ENCODE measurements at regions not wholly inside any gene's neighbourhood (a gene's known extent, or its start where the extent isn't known, plus 50 kb on each side); places are given as distances from the start of the nearest gene placed in this dataset.
"Not testable (repeated sequence)": the region's sequence is repeated elsewhere in the genome, so short reads cannot be mapped to it uniquely, and the experiment has no call there.

GRCh38 chr9:30250872-30251271 is 2133.6 kb upstream of the ACO1 start:
- TF ChIP-seq CTCF (IDR thresholded peaks at IDR 0.05; ENCODE audit: low read depth, low read length), result no peak
- no peak overlapping the region for H3K4me3 ChIP-seq (ENCODE audit: low read depth, low read length)

DNA sequence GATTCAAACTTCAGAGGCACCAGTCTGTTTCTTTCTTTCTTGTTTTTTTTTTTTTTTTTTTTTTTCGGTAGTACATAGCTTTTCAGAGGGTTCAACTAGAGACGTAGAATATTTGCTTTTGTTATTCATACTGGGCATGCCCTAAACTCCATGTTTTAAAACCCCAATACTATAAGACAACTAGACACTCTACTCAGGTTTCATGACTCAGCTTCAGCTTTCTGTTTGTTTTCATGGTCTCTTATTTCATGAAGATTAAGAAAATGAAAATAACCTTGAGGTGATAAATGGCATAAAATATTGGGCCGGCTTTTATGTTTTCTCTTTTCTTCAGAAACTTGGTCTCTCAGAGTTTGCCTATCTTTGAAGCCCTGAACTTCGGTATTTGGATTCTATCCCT is 2126.3 kb upstream of the ACO1 start:
- no peak overlapping the region for H3K4me3 ChIP-seq (ENCODE audit: low read depth, low read length)
- TF ChIP-seq CTCF (IDR thresholded peaks at IDR 0.05; ENCODE audit: low read depth, low read length), result no peak

DNA sequence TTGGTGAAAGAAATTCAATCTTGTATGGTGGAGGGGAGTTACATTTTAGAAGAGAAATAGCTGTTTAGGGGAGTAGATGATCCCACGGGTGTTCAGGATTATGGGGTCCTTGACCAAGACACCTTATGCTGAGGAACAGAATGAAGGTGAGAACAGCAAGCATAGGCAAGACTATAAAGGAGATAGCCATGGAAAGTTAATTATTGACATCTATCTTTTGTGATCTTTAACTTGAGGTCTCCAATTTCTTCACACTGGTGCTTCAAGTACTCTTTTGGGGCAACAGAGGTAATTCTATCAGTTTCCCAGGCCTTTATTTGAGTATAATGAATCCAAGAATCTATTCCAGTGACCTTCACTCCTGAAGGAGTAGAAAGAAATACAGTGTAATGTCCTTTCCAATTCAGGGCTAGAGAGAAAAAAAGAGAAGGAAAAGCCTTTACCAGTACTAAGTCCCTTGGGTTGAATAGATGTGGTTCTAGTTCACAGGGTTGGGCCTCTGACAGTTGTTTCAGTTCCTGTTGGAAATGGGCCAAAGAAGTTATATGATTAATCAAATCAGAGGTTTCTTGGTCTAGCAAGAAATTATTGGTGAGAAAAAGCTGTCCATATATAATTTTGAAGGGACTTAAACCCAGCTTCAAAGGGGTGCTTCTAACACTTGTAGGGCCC is 2104.1 kb upstream of the ACO1 start:
- no peak overlapping the region for H3K4me3 ChIP-seq (ENCODE audit: low read depth, low read length)
- no peak for TF ChIP-seq CTCF (IDR thresholded peaks at IDR 0.05; ENCODE audit: low read depth, low read length)

- no peak overlapping the region for H3K4me3 ChIP-seq (ENCODE audit: low read depth, low read length)
- TF ChIP-seq CTCF (IDR thresholded peaks at IDR 0.05; ENCODE audit: low read depth, low read length), result no peak
Measured at GRCh38 chr9:30289435-30289834, 2095.0 kb upstream of the ACO1 start.

DNA sequence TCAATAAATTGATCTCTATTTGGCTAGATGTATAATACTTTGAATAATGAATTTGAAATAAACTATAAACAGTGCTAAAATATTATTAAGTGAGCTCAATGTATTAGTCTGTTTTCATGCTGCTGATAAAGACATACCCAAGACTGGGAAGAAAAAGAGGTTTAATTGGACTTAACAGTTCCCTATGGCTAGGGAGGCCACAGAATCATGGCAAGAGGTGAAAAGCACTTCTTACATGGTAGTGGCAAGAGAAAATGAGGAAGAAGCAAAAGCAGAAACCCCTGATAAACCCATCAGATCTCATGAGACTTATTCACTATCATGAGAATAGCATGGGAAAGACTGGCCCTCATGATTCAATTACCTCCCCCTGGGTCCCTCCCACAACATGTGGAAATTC is 2092.4 kb upstream of the ACO1 start:
- H3K4me3 ChIP-seq (ENCODE audit: low read depth, low read length), result not testable (repeated sequence)

GRCh38 chr9:30293231-30293630 is 2091.2 kb upstream of the ACO1 start:
- no peak for TF ChIP-seq CTCF (IDR thresholded peaks at IDR 0.05; ENCODE audit: low read depth, low read length)
- no peak overlapping the region for H3K4me3 ChIP-seq (ENCODE audit: low read depth, low read length)

GRCh38 chr9:30299126-30299780 is 2085.2 kb upstream of the ACO1 start:
- no peak overlapping the region for H3K4me3 ChIP-seq (ENCODE audit: low read depth, low read length)
- TF ChIP-seq CTCF (IDR thresholded peaks at IDR 0.05; ENCODE audit: low read depth, low read length), result no peak

Measured in WI38 (cell line).